H9 (cell line): ENCODE measurements at regions not wholly inside any gene's neighbourhood (a gene's known extent, or its start where the extent isn't known, plus 50 kb on each side); places are given as distances from the start of the nearest gene placed in this dataset.

Source experiments
- DNase-seq: peaks from one replicate; pipeline ENCODE4 v3.0.0-alpha.2; 2017
- H2AFZ ChIP-seq: one replicate; pipeline ENCODE4 v1.6.1; 2013; ENCODE audit warnings: mild to moderate bottlenecking, low read length, control low read depth, moderate library complexity
- H2AK5ac ChIP-seq: 2 replicates; pipeline ENCODE4 v1.6.1; 2013; ENCODE audit warnings: low read length, control low read depth, mixed read lengths; ENCODE audit not compliant: insufficient read length
- H2BK120ac ChIP-seq: one replicate; pipeline ENCODE4 v1.6.1; 2013; ENCODE audit warnings: low read depth, mild to moderate bottlenecking, low read length, control low read depth, inconsistent platforms; ENCODE audit not compliant: poor library complexity, severe bottlenecking
- H2BK12ac ChIP-seq: 2 replicates; pipeline ENCODE4 v1.6.1; 2013; ENCODE audit warnings: low read length, control low read depth, mixed read lengths, low read depth; ENCODE audit not compliant: insufficient read length
- H2BK15ac ChIP-seq: 2 replicates; pipeline ENCODE4 v1.6.1; 2013; ENCODE audit warnings: low read depth, low read length, control low read depth
- H2BK20ac ChIP-seq: one replicate; pipeline ENCODE4 v1.6.1; 2013; ENCODE audit warnings: low read depth, mild to moderate bottlenecking, low read length, control low read depth, inconsistent platforms; ENCODE audit not compliant: poor library complexity, severe bottlenecking
- H2BK5ac ChIP-seq: 2 replicates; pipeline ENCODE4 v1.6.1; 2013; ENCODE audit warnings: low read length, control low read depth, mixed read lengths; ENCODE audit not compliant: insufficient read length
- H3K14ac ChIP-seq: 2 replicates; pipeline ENCODE4 v1.6.1; 2013; ENCODE audit warnings: low read length, control low read depth; ENCODE audit not compliant: insufficient read depth
- H3K18ac ChIP-seq: 2 replicates; pipeline ENCODE4 v1.6.1; 2013; ENCODE audit warnings: low read depth, mild to moderate bottlenecking, mixed read lengths, low read length, control low read depth; ENCODE audit not compliant: insufficient read length
- H3K23ac ChIP-seq: 2 replicates; pipeline ENCODE4 v1.6.1; 2013; ENCODE audit warnings: low read length, control low read depth, mixed read lengths, low read depth; ENCODE audit not compliant: insufficient read length
- H3K23me2 ChIP-seq: 2 replicates; pipeline ENCODE4 v1.6.1; 2013; ENCODE audit warnings: low read depth, mild to moderate bottlenecking, mixed read lengths, low read length, control low read depth; ENCODE audit not compliant: insufficient read length, poor library complexity, severe bottlenecking
- H3K27ac ChIP-seq: 2 replicates; pipeline ENCODE4 v1.5.1; 2013; ENCODE audit warnings: low read length, control low read depth, mixed read lengths, low read depth; ENCODE audit not compliant: insufficient read length
- H3K27me3 ChIP-seq: 2 replicates; pipeline ENCODE4 v1.6.1; 2013; ENCODE audit warnings: low read length, control low read depth, inconsistent platforms; ENCODE audit not compliant: insufficient read depth
- H3K4ac ChIP-seq: 2 replicates; pipeline ENCODE4 v1.6.1; 2013; ENCODE audit warnings: low read depth, mild to moderate bottlenecking, control low read depth, inconsistent platforms, low read length, moderate library complexity
- H3K4me1 ChIP-seq: 2 replicates; pipeline ENCODE4 v1.6.1; 2013; ENCODE audit warnings: low read length, control low read depth, inconsistent platforms; ENCODE audit not compliant: insufficient read depth
- H3K4me2 ChIP-seq: 2 replicates; pipeline ENCODE4 v1.6.1; 2013; ENCODE audit warnings: low read length, control low read depth, mixed read lengths; ENCODE audit not compliant: insufficient read length, insufficient read depth
- H3K56ac ChIP-seq: 2 replicates; pipeline ENCODE4 v1.6.1; 2013; ENCODE audit warnings: low read depth, mild to moderate bottlenecking, mixed read lengths, low read length, control low read depth; ENCODE audit not compliant: insufficient read length
- H3K79me1 ChIP-seq: 2 replicates; pipeline ENCODE4 v1.6.1; 2013; ENCODE audit warnings: low read depth, mild to moderate bottlenecking, moderate library complexity, low read length, control low read depth, inconsistent platforms; ENCODE audit not compliant: insufficient read depth, poor library complexity, severe bottlenecking
- H3K79me2 ChIP-seq: 2 replicates; pipeline ENCODE4 v1.6.1; 2013; ENCODE audit warnings: low read length, control low read depth, inconsistent platforms; ENCODE audit not compliant: insufficient read depth
- H3K9ac ChIP-seq: 2 replicates; pipeline ENCODE4 v1.6.1; 2013; ENCODE audit warnings: low read length, control low read depth, mixed read lengths; ENCODE audit not compliant: insufficient read length; ENCODE audit errors: extremely low read depth
- H3K9me3 ChIP-seq: one replicate; pipeline ENCODE4 v1.6.1; 2013; ENCODE audit warnings: low read depth, low read length, inconsistent platforms; ENCODE audit not compliant: control insufficient read depth
- H3T11ph ChIP-seq: one replicate; pipeline ENCODE4 v1.6.1; 2013; ENCODE audit warnings: mild to moderate bottlenecking, low read length, control low read depth, inconsistent platforms
- H4K20me1 ChIP-seq: one replicate; pipeline ENCODE4 v1.6.1; 2013; ENCODE audit not compliant: control insufficient read depth, insufficient read length, insufficient read depth
- H4K5ac ChIP-seq: 2 replicates; pipeline ENCODE4 v1.6.1; 2013; ENCODE audit warnings: low read depth, mild to moderate bottlenecking, mixed read lengths, low read length, control low read depth; ENCODE audit not compliant: insufficient read length
- H4K8ac ChIP-seq: replicated peaks from 2 replicates; pipeline ENCODE4 v1.6.1; 2013; ENCODE audit warnings: low read length, control low read depth, mixed read lengths, low read depth; ENCODE audit not compliant: insufficient read length
- H4K91ac ChIP-seq: 2 replicates; pipeline ENCODE4 v1.6.1; 2013; ENCODE audit warnings: low read depth, mild to moderate bottlenecking, moderate library complexity, mixed read lengths, low read length, control low read depth; ENCODE audit not compliant: insufficient read length
- H3K27ac Mint-ChIP-seq, 3 experiments: 2 replicates in 2 of 3; 3 replicates in 1 of 3; pipeline ENCODE4 v1.8.0; 2020 to 2021; ENCODE audit warnings: mixed read lengths in 3 of 3, mild to moderate bottlenecking in 1 of 3, moderate library complexity in 1 of 3
- H3K27me3 Mint-ChIP-seq: 2 replicates; pipeline ENCODE4 v1.8.0; 2021; ENCODE audit warnings: low read depth, mild to moderate bottlenecking, moderate library complexity, mixed read lengths
- H3K36me3 Mint-ChIP-seq, 3 experiments: 2 replicates in 2 of 3; 3 replicates in 1 of 3; pipeline ENCODE4 v1.8.0; 2020 to 2021; ENCODE audit warnings: low read depth in 3 of 3, mixed read lengths in 3 of 3; ENCODE audit not compliant: insufficient read depth in 1 of 3
- H3K4me1 Mint-ChIP-seq, 2 experiments: 2 replicates each; pipeline ENCODE4 v1.8.0; 2020; ENCODE audit warnings: mixed read lengths in 2 of 2
- H3K4me3 Mint-ChIP-seq, 2 experiments: 2 replicates in 1 of 2; 3 replicates in 1 of 2; pipeline ENCODE4 v1.8.0; 2020 to 2021; ENCODE audit warnings: mild to moderate bottlenecking in 2 of 2, mixed read lengths in 2 of 2, moderate library complexity in 1 of 2
- H3K9me3 Mint-ChIP-seq, 2 experiments: 2 replicates in 1 of 2; 3 replicates in 1 of 2; pipeline ENCODE4 v1.8.0; 2020; ENCODE audit warnings: mild to moderate bottlenecking in 2 of 2, mixed read lengths in 2 of 2, moderate library complexity in 1 of 2
- CTCF ChIP-seq: fragments of 200-600 bp; sonication (generic); conservative IDR thresholded peaks from 3 replicates; pipeline ENCODE4 v1.8.0; 2021; ENCODE audit warnings: antibody characterized with exemption, mild to moderate bottlenecking

GRCh38 chr20:52829111-52829510, 143.0 kb upstream of the TSHZ2 start:
- H3K23me2 ChIP-seq: no peaks in the 10 kb centered on the region
- no peaks in the 10 kb centered on the region for H3K9me3 ChIP-seq
- no peaks in the 10 kb centered on the region for H4K20me1 ChIP-seq
- H3K27me3 Mint-ChIP-seq: no peaks in the 10 kb centered on the region
- H3K4me3 Mint-ChIP-seq: no peak overlapping the region
- no peak overlapping the region for H3K56ac ChIP-seq
- no peak overlapping the region for H3K23ac ChIP-seq
- no peaks in the 10 kb centered on the region for H3K79me2 ChIP-seq
- no peak overlapping the region for H2BK12ac ChIP-seq
- no peak overlapping the region for H3K27ac ChIP-seq
- no peak for TF ChIP-seq CTCF
- no peak overlapping the region for H3K14ac ChIP-seq
- no peaks in the 10 kb centered on the region for H3K4me1 ChIP-seq
- no peaks in the 10 kb centered on the region for H3K36me3 Mint-ChIP-seq
- H3K4me2 ChIP-seq: no peak overlapping the region
- H3K4ac ChIP-seq: no peak overlapping the region
- H2AFZ ChIP-seq: no peak overlapping the region
- no peak overlapping the region for H2AK5ac ChIP-seq
- DNase-seq: no peak
- no peaks in the 10 kb centered on the region for H3K27me3 ChIP-seq
- H3T11ph ChIP-seq: no peak overlapping the region
- H3K9ac ChIP-seq: no peak overlapping the region
- no peak overlapping the region for H4K91ac ChIP-seq
- peaks cover 3 to 5% of the 10 kb centered on the region in 2 experiments; a peak in 2 of 5 replicates for H3K9me3 Mint-ChIP-seq
- H4K5ac ChIP-seq: no peak overlapping the region
- H2BK120ac ChIP-seq: no peak overlapping the region
- no peak overlapping the region for H2BK5ac ChIP-seq
- H3K18ac ChIP-seq: no peak overlapping the region
- H3K27ac Mint-ChIP-seq: no peak overlapping the region
- H2BK20ac ChIP-seq: no peak overlapping the region
- H3K79me1 ChIP-seq: no peaks in the 10 kb centered on the region
- H3K4me1 Mint-ChIP-seq: no peaks in the 10 kb centered on the region
- no peak overlapping the region for H4K8ac ChIP-seq
- H2BK15ac ChIP-seq: no peak overlapping the region
